GM19240 (cell line): ENCODE measurements at regions not wholly inside any gene's neighbourhood (a gene's known extent, or its start where the extent isn't known, plus 50 kb on each side); places are given as distances from the start of the nearest gene placed in this dataset.

Experiments used
- DNase-seq: peaks from one replicate; pipeline ENCODE4 v3.0.0; 2011; ENCODE audit warnings: low spot score; ENCODE audit not compliant: insufficient read length

DNA sequence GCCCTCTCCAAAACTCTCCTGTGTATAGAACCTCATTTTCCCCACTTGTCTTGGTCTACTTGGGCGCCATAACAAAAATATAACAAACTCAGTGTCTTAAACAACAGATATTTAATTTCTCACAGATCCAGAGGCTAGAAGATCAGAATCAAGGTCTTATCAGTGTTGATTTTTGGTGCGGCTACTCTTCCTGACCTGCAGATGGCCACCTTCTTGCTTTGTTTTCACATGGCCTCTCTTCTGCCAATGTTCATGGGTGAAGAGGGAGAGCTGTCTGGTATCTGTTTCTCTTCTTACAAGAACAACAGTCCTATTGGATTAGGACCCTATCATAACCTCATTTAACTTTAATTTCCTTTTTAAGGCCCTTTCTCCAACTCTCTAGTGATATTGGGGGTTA lies 177.3 kb downstream of the PABPC4L start:
- no peak for DNase-seq

DNA sequence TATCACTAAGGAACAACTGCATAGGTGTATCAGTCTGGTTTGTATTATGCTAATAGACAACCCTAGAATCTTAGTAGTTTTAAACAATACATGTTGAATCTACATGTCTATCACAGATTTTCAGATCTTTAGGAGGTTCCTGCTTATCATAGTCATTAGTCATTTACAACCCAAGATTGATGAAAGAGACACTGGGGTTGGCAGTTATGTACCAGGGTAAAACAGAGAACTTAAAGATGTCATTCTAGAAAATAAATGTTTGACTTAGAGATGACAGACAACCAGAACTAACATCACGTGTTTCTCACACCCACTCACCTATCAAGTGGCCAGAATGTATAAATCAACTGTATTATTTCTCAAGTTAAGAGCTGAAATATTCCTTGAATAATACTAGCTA lies 181.9 kb downstream of the PABPC4L start:
- no peak for DNase-seq

DNA sequence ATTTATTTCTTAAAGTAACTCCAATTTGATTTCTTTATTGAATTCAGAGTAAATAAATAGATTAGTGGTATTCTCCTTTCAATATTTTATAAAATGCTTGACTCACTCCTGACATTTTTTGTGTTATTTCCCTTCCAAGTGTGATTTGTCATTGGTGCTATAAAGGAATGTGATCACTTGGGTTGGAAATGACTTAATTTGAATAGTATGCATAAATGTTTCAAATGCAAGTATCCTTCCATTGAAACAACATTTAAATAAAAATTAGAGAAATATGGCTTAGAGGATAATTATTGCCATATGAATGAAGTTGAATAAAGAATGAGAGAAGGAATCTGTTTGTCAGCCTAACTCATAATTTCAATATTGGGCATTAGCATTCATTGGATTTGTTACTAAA lies 182.7 kb downstream of the PABPC4L start:
- DNase-seq, result no peak

DNA sequence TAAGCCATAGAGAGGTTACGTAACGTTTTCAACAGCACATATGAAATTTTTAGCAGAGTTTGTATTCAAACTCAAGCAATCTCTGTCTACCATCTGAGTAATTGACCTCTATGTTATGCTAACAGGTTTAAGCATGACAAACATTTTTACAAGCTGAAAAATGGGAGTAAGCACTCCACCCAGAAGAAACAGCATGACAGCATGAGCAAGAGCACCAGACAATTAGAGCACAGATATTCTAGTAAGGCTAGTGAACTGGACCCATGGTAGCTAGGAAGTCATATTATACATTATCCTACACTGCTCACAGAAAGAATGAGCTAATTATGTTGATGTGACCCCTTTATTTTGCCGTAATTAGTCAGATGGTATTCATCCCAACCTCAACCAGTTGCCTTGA lies 200.5 kb downstream of the PABPC4L start:
- DNase-seq, result no peak

DNA sequence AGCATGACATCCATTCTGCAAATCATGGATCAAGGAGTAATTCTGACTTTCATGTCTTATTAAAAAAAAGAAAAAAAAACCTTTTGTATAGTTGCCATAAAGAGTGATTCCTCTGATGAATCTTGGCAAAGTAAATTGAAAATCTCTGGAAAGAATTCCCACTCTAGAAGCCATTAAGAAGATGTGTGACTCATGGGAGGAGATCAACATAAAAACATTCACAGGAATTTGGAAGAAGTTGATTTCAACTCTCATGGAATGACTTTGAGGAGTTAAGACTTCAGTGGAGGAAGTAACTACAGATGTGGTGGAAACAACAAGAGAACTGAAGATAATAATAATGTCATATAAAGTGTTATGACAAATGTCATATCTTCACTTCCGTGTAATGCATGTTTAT lies 204.2 kb downstream of the PABPC4L start:
- DNase-seq, result no peak

DNA sequence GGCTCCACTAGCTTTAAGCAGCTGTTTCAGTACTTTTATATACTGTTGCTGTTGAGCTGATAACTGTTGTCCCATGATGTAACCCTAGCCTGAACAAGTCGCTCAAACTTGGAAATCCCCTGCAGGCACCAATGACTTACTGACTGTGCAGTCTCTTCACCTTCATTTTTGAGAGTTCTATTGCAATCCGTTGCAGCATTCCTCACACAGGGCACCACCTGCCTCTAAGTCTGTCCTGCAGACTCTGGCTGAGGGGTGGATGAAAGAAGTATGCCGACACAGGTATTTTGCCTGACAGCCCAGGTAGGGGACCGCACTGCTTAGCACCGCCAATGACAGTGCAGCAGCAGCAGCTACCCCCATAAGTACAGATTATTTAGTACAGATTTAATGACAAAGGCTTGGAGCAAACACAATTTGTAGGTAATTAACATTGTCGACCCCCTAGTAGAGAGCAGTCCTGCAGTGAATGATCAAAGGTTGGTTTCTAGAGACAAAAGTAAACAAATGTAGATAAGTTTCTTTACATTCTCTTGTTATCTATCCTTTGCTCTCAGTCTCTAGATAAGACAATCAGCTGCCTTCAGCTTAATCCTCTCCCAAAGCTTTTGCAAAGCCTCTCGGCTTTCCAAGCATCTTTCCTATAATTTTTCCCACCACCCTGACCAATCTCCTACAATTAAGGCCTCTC lies 205.0 kb downstream of the PABPC4L start:
- DNase-seq, result no peak

DNA sequence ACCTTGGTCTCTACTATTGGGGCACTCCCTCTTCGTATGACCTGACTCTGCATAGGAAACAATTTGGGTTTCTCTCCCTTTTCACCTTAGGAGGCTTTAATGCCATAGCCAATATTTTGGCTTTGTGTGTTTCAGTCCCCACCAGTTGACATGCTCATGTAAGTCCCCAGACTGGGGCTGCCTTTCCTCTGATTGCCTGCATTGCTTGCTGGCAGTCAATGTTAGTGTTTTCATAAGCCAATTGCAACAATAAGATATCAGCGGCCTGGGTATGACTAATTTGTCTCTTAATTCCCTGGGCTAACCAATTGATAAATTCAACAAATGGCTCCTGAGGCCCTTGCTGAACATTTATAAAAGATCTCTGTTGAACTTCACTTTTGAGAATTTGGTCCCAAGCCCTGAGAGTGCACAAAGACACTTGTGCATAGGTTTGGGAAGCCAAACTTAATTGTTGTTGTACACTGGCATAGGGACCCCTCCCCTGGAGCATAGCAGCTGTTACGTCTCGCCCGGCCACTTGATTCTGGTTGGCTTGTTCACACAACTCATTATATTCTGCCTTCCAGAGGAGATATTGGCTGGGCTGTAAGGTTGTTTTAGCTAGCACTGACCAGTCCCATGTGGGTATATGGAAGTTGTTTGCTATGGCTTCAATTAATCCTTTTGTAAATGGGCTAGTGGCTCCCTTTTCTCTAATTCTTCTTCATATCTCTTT lies 206.2 kb downstream of the PABPC4L start:
- no peak for DNase-seq

DNA sequence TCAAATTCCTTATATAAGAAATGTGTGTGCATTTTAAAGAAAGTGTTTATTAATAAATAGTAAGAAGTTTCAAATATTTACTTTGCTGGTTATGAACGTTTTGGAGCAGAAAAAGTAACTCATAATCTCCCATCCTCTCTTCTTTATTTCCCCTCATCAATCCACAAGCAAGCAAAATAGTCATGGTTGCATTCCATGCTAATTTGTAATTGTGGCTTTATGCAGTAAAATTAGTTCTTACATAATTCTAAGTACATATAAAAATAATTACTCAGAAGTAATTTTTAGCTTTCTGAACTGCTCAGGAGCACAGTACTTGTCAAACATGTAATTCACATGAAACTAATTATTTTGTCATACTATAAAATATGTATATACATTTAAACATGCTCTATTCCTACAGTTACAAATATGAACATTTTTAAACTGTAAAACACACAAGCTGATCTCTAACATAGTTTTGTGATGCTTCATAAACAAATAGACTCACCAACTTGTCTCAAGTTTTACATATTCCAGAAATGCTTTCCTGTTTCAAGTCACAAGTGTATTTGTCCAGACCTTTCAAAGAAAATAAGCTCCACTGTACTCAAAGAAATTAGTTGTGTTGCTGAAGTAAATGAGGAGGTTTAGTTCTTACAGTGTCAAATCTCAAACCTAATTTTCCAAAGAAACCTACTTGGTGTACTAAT lies 218.9 kb downstream of the PABPC4L start:
- no peak for DNase-seq

DNA sequence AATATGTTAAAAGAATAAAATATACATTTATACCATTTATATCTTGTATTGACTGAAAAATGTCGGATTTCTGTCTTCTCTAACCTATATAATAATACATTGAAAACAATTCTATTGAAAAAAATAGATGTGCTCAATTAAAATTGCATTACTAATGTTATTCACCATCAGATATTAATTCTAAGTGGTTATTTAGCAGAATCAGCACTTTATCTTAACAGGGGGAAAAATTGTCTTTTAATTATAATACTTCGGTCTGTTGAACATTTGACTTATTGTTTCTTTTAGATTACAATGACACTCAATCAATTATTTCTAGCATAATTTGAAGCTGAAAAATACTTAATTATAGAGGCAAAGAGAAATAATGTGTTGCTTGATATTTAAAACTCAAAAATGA lies 220.3 kb downstream of the PABPC4L start:
- DNase-seq, result no peak

DNA sequence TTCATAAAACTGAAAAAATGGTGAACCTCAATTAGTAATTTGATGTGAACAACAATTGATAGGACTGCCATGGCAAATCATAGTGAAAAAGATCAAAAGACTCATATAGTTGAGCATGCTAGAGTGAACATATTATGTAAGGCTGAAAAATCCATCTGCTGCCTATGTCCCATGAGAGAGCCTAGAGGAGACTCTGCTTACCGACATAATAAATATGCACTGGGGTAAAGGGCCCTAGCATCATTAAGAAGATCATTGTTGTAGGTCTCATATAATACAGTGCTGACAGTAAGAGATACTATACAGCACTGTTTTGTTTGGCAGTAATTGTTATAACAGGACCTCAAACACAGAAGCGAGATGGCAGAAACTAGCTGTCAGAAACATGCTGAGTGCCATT lies 229.0 kb downstream of the PABPC4L start:
- DNase-seq, result no peak

DNA sequence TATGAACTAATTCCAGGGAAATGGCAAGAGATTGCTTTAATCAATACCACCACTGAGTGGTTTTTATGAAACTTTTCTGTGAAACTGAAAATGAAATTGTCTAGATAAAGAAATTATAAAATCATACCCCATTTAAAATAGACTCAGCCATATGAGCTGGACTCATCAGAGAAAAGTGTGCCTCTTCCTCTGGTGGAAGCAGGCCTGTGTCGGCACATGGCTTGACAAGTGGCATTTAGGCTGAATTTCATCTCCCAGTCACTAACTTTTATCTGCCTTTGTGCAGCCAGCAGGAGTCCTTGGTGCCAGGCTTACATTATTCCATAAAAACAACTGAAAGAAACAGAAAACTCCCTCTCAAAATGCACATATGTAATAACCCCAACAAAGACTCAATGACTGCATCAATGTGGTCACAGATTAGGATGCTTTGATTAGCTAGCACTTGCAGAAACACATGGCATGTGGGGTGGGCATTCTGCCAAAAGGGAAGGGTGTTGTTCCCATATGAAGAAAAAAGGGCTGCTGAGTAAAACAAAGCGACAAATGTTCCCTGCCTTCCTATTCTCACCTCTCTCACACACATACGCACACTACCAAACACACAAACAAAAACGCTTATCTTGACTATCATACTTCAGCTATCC lies 232.3 kb downstream of the PABPC4L start:
- DNase-seq, result no peak

DNA sequence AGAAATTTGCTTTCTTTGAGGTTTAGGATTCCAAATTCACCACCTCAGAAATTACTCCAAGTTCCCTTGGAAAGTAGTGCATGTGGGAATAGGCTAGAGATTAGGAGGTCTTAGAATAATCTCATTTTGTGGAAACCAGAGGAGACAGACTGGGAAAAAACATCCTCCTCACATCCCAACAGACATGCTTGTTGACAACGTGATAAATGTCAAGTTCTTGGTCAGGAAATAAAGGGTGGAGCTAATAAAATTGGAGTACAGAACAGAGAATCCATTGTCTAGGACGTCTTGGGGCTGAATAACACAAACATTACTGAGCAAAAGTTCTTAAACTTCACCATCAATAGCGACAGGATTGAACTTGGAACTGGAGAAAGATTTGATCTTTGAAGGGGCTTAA lies 233.4 kb downstream of the PABPC4L start:
- no peak for DNase-seq

DNA sequence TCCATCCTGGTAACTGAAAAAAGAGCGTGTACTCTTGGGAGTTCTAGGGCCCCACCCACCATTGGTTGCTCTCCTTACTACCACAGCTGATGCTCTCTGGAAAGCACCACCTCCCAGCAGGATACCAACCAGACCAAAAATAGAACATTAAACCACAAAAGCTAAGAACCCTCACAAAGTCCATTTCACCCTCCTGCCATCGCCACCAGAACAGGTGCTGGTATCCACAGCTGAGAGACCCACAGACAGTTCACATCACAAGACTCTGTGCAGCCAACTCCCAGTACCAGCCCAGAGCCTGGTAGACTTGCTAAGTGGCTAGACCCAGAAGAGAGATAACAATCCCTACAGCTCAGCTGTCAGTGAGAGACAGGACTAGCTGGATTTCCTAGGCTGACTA lies 240.6 kb downstream of the PABPC4L start:
- DNase-seq, result no peak

DNA sequence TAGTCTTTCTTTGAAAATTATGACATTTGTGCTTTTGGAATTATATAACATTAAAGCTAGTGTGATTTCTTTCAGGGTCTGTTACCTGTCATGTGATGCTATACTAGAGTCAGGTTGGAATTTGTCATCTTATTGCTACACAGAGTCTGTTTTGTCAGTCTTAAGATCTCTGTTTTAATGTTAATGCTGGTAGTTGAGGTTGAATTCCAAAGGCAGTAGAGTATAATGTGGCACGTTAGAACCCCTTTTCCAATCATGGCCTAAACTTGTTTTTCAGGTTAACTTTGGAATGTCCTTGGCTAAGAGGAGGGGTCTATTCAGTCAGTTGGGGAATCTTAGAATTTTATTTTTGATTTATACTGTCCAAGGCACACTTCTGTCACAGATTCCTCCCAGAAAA lies 258.5 kb downstream of the PABPC4L start:
- no peak for DNase-seq

DNA sequence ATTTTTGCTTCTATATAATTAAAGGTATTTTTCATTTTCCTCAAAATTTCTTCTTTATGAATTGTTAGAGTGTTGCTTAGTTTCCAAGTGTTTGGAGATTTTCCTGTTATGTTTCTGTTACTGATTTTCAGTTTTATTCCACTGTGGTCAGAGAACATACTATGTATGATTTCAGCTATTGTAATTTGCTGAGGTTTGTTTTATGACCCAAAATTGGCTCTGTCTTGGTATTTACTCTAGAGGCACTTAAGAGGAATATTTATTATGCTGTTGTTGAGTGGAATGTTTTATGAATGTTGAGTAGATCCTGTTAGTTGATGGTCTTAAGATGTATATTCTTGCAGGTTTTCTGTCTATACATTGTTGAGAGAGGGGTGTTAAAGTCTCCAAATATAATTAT lies 263.5 kb downstream of the PABPC4L start:
- no peak for DNase-seq

DNA sequence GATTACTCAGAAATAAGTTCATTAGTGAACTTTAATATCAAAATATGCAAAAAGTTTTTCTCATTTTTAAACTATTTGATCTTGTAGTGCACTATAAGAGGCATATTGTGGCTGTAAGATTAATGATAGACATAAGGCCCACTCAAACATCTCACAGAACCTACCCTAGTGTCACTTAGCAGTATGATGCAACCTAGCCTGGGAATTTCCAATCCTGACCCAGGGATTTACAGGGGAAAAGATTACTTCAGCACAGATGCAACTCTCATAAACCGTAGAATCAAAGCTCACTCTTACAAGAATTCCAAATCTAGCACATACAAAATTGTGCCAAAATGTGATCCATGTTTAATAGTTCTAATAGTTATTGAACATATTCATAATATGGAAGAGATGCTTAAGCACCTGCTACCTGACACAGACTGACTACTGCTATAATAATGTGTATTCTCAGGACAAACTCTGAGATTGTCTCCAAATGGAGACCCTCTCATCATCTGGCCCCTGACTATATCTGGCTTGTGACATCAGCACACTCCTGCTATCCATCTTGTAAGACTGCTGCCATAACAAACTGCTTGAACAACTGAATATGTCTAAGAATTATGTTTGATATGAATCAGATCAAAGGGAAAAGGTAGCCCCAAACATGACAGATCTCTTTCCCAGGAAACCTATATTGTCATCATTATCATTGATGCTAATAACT lies 271.9 kb downstream of the PABPC4L start:
- DNase-seq, result no peak

DNA sequence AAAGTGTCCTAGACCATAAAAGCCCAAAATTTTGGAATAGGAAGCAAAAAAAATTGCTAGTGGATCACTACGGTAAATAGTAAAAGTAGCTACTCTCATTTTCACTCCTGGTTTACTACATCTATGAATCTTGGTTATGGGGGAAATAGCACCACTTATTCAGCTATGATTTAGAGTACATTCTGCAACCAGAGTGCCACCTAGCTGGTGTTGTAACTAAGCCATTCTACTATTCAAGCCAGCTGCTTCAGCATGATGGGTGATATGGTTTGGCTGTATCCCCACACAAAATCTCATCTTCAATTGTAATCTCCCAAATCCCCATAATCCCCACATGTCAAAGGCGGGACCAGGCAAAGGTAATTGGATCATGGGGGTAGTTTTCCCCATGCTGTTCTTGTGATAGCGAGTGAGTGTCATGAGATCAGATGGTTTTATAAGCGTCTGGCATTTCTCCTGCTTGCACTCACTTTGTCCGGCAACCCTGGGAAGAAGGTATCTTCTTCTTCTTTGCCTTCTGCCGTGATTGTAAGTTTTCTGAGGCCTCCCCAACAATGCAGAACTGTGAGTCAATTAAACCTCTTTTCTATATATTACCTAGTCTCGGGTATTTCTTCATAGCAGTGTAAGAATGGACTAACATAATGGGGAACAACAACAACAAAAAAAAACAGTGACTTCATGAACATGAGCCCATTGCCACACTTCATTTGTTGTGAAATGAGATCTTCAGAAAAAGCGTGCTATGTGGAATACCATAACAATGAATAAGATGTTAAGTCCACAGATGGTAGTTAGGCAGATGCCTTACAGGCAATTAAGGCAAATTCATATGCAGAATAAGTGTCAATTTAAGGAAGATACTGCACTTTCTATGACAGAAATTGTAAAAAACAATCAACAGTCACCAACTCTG lies 280.1 kb downstream of the PABPC4L start:
- no peak for DNase-seq

DNA sequence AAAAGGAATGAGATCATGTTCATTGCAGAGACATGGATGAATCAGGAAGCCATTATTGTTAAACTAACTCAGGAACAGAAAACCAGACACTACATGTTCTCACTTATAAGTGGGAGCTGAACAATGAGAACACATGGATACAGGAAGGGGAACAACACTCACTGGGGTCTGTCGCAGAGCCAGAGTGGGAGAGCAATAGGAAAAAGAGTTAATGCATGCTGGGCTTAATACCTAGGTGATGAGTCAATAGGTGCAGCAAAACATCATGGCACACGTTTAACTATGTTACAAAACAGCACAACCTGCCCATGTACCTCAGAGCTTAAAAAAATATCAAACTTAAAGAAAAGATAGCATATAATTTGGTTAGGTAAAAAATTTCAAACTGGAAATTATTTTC lies 281.4 kb downstream of the PABPC4L start:
- no peak for DNase-seq

DNA sequence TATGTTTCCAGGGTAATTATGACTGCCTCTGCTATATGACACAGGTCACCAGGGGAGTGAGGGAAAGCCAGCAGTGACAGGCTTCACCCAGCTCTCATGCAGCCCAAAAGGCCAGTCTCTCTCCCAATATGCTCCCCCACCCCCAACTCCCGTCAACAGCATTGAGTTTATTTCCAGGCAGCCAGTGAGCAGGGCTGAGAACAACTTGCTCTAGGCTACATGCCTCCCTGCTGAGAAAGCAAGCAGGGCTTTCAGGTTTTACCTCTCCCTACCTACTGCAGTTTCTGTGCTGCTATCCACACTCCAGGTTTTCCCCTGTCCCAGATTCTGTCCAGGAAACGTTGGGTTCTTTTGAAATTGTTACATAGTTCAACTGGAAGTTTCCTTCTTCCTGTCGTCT lies 291.4 kb downstream of the PABPC4L start:
- no peak for DNase-seq

DNA sequence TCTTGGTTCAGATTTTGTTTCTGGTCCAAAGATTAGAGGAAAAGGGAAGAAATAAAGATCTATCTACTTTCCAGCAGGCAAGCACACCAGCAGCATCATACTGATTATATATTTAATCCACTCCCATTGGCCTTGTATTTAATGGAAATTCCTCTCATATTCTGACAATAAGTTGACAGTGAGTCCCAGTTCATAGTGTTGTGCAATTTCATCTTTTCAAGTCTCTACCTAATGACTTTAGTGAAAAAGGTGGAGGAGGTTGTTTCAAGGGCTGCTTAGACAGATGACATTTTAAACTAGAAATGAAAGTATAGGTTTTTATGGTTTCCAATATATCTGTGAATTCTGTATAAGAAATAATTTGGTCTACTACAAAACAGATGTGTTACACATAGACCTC lies 298.6 kb downstream of the PABPC4L start:
- DNase-seq, result no peak

DNA sequence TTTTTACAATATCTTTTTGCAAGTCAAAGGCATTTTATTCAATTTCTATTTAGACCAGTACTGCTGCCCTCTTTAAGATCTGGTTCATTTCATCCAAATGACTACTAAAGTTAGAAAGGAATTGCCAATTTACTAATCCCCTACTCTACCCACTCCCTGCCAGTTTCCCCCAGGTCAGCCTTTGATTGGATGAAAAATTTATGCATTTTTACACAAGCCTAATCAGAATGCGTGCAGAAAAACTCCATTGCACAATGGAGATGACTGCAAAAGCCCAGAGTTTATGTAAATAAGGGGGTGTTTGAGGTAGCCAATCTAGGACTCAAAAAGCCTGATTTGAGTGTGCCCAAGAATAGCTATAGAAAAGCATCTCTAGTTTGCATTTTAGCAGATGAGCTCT lies 310.6 kb downstream of the PABPC4L start:
- no peak for DNase-seq
